ENCODE measurements at regions not wholly inside any gene's neighbourhood (a gene's known extent, or its start where the extent isn't known, plus 50 kb on each side); places are given as distances from the start of the nearest gene placed in this dataset.
"Not testable (repeated sequence)": the region's sequence is repeated elsewhere in the genome, so short reads cannot be mapped to it uniquely, and the experiment has no call there.

DNA sequence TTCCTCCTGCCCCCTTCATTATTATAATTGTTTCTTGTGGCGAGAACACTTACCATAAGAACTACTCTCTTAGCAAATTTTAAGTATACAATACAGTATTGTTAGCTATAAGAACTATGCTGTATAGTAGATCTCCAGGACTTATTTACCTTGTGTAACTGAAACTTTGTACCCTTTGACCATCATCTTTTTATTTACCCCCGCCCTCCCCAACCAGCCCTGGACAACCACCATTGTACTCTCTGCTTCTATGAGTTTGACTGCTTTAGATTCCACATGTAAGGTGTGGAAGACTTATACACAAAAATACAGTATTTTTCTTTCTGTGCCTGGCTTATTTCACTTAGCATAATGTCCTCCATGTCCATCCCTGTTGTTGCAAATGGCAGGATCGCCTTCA is 161.1 kb downstream of the PHF8 start:
- DNase-seq (ENCODE audit: low read depth) = no peak
- TF ChIP-seq, protein P1, sequence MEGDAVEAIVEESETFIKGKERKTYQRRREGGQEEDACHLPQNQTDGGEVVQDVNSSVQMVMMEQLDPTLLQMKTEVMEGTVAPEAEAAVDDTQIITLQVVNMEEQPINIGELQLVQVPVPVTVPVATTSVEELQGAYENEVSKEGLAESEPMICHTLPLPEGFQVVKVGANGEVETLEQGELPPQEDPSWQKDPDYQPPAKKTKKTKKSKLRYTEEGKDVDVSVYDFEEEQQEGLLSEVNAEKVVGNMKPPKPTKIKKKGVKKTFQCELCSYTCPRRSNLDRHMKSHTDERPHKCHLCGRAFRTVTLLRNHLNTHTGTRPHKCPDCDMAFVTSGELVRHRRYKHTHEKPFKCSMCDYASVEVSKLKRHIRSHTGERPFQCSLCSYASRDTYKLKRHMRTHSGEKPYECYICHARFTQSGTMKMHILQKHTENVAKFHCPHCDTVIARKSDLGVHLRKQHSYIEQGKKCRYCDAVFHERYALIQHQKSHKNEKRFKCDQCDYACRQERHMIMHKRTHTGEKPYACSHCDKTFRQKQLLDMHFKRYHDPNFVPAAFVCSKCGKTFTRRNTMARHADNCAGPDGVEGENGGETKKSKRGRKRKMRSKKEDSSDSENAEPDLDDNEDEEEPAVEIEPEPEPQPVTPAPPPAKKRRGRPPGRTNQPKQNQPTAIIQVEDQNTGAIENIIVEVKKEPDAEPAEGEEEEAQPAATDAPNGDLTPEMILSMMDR (IDR thresholded peaks at IDR 0.05; ENCODE audit: insufficient read depth, low read depth, low read length, missing control alignments) = no peak
- H3K4me3 ChIP-seq (ENCODE audit: low read depth, low read length) = no peak overlapping the region

DNA sequence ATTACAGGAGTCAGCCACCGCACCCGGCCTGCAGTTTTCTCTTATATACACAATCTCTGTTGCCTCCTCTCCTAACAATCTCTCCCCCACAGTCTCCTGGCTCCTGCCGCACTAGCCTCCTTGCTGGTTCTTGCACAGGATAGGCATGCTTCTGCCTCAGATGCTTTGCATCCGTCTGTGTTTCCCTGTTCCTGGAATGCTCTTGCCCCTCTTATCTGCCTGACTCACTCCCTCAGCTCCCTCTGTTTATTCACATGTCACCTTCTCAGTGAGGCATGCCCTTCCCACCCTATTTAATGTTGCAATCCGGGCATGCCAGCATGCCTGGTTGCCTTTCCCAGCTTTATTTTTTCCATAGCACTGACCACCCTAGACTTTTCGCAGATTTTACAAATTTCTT is 161.9 kb downstream of the PHF8 start:
- TF ChIP-seq, protein P1 (IDR thresholded peaks at IDR 0.05; ENCODE audit: insufficient read depth, low read depth, low read length, missing control alignments) = no peak
- H3K4me3 ChIP-seq (ENCODE audit: low read depth, low read length) = no peak overlapping the region
- no peak for DNase-seq (ENCODE audit: low read depth)

DNA sequence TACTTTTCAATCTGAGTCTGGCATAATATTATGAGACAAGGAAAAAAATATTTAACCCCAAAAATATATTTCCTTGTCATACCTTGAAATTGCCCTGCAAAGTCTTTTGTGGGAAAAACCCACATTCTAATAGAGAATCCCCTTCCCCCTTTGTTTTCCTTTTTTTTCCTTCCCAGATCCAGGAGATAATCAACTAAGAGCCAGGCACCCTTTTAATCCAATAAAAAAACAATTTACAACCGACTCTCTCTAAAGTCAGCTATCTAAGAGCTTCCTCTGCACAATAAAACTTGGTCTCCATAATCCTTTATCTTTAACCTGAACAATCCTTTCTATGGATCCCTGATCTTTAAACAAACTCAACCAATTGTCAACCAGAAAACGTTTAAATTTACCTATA is 163.5 kb downstream of the PHF8 start:
- H3K4me3 ChIP-seq (ENCODE audit: low read depth, low read length); DNase-seq (ENCODE audit: low read depth): not testable (repeated sequence)

DNA sequence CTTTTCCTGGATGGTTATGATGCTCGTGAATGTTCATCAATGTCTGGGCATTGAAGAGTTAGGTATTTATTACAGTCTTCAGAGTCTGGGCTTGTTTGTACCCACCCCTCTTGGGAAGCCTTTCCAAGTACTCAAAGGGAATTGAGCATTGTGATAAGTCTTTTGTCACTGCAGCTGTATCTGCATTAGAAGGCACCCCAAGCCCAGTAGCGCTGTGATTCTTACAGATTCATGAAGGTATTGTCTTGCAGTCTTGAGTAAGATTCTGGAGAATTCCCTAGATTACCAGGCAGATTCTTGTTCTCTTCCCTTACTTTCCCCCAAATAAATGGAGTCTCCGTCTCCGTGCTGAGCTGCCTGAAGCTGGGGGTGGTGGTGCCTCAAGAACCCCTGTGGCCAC is 173.4 kb upstream of the HUWE1 start:
- DNase-seq (ENCODE audit: low read depth) = no peak
- TF ChIP-seq, protein P1 (IDR thresholded peaks at IDR 0.05; ENCODE audit: insufficient read depth, low read depth, low read length, missing control alignments) = no peak
- H3K4me3 ChIP-seq (ENCODE audit: low read depth, low read length) = no peak overlapping the region

DNA sequence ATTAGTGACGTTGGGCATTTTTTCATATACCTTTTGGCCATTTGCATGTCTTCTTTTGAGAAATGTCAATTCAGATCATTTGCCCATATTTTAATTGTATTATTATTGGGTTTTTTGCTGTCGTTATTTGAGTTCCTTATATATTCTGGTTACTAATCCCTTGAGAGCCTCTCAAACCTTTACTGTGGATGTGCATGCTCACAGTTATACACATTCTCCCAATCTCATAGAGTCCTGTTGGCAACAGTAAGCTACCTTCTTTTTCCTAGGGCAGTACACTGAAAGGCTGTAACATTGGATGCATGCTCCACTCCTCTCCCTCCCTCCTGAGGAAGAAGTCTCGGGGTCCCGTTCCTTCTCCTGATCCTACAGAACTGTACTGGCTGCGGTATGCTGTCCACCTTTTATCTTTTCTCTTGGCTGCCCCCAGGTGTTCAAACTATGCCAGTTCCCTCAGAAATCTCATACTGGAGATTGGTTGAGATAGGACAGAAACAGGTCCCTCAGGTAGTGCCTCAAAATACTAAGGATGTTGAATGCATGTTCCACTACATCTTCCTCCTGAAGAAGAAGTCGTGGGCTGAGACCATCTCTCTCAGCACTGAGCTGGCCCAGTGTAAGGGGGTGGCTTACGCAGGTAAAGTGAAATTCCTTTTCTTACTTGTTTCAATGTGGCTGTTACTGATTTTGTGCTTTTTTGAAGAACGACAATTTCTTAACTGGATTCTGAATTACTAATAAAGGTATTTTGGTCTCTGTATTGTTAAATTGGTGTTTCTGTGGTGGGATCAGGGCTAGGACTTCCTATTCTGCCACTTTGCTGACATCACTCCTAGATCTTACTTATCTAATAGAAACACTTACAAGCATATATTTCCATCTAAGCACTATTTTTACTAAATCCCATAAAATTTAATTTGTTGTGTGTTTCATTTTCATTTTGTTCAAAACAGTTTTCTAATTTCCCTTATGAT is 145.4 kb upstream of the HUWE1 start:
- H3K4me3 ChIP-seq (ENCODE audit: low read depth, low read length) = no peak overlapping the region
- peak; percentile 54 for DNase-seq (ENCODE audit: low read depth)
- TF ChIP-seq, protein P1 (IDR thresholded peaks at IDR 0.05; ENCODE audit: insufficient read depth, low read depth, low read length, missing control alignments) = peak; percentile 43

DNA sequence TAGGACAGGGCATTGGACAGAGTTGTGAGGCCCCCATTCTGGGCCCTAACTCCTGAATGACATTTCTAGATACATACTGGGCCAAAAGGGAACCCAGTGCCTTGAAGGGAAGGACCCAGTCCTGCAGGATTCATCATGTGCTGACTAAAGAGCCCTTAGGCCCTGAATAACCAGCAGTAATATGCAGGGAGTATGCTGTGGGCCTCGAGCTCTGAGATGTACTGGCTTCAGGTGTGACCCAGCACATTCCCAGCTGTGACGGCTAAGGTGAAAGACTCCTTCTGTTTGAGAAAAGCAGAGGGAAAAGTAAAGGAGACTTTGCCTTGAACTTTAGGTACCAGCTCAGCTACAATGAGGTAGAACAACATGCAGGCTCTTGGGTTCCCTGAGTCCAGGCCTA is 138.2 kb upstream of the HUWE1 start:
- TF ChIP-seq, protein P1 (IDR thresholded peaks at IDR 0.05; ENCODE audit: insufficient read depth, low read depth, low read length, missing control alignments) = no peak
- H3K4me3 ChIP-seq (ENCODE audit: low read depth, low read length) = no peak overlapping the region
- DNase-seq (ENCODE audit: low read depth) = no peak

DNA sequence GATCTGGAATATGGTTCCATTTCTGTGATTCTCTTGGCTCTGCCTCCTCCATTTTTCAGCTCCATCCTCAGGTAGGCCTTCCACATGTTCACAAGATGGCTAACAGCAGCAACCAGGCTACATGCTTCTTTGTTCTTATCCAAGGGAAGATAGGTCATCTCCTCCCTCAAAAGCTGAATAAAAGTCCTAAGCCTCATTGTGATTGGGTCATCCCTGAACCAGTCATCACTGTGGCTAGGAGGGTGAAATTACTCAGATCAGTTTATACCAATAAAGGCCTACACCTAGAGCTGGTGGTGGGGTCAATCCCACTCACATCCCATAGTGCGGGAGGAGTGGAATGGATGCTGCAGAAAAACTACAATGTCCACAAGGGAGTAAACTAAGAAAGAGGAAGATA is 131.6 kb upstream of the HUWE1 start:
- H3K4me3 ChIP-seq (ENCODE audit: low read depth, low read length); DNase-seq (ENCODE audit: low read depth): not testable (repeated sequence)

DNA sequence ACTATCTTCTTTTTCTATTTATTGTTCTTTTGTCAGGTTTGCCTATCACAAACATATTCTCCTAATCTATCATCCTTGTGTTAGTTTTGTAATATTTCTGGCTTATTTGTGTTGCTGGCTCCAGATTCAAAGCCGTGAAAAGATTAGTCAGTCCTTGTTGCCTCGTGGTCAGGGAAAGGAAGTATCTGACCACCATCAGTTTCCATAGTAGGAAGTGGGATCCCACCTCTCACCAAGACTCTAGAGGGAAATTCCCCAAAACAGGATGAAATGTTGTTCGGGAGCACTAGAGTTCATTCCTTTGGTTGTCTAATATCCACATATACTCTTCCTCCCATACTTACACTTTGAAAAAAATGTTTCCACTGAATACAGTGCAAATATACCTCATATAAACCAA is 131.0 kb upstream of the HUWE1 start:
- DNase-seq (ENCODE audit: low read depth) = no peak
- TF ChIP-seq, protein P1 (IDR thresholded peaks at IDR 0.05; ENCODE audit: insufficient read depth, low read depth, low read length, missing control alignments) = no peak
- no peak overlapping the region for H3K4me3 ChIP-seq (ENCODE audit: low read depth, low read length)

Measured in GM12865 (cell line).